ENCODE measurements at regions not wholly inside any gene's neighbourhood (a gene's known extent, or its start where the extent isn't known, plus 50 kb on each side); places are given as distances from the start of the nearest gene placed in this dataset.

DNA sequence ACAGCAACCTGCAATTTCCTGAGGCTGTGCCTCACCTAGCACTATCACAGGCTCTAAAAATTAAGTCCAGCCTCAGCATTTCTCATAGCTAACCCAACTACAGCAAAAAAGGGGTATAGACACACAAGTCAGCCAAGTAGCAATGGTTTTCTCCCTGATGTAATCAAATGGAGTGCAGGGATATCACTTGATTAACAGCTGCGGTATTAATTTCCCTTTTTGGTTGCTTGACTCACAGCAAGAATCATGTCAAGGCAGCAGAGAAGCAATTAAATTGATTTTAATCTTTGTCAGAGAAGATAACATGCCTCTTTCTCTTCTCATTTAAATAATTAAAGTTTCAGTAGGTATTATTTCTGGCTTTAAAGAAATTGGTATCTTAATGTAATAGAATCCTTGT lies 278.9 kb downstream of the RWDD3 start:
- DNase-seq (ENCODE audit: low read depth) = no peak
- TF ChIP-seq, protein P1, sequence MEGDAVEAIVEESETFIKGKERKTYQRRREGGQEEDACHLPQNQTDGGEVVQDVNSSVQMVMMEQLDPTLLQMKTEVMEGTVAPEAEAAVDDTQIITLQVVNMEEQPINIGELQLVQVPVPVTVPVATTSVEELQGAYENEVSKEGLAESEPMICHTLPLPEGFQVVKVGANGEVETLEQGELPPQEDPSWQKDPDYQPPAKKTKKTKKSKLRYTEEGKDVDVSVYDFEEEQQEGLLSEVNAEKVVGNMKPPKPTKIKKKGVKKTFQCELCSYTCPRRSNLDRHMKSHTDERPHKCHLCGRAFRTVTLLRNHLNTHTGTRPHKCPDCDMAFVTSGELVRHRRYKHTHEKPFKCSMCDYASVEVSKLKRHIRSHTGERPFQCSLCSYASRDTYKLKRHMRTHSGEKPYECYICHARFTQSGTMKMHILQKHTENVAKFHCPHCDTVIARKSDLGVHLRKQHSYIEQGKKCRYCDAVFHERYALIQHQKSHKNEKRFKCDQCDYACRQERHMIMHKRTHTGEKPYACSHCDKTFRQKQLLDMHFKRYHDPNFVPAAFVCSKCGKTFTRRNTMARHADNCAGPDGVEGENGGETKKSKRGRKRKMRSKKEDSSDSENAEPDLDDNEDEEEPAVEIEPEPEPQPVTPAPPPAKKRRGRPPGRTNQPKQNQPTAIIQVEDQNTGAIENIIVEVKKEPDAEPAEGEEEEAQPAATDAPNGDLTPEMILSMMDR (conservative IDR thresholded peaks at IDR 0.05; ENCODE audit: control insufficient read depth, insufficient read depth, low read depth, low read length) = no peak
- no peak overlapping the region for H3K4me3 ChIP-seq (ENCODE audit: control insufficient read depth, low read depth, low read length)

DNA sequence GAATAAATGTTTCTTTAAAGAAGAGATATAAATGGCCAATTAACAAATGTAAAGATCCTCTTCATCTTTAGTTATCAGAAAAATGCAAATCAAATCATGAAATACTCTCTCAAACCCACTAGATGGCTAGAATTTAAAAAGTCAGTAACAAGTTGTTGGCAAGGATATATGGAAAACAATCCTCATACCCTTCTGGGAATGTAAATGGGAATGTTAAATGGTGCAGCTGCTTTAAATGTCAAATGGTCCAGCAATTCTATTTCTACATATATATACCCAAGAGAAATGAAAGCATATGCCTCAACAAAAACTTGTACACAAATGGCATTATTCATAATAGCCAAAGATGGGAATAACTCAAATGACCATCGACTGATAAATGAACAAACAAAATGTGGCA lies 283.5 kb downstream of the RWDD3 start:
- H3K4me3 ChIP-seq (ENCODE audit: control insufficient read depth, low read depth, low read length) = no peak overlapping the region
- no peak for DNase-seq (ENCODE audit: low read depth)
- TF ChIP-seq, protein P1 (conservative IDR thresholded peaks at IDR 0.05; ENCODE audit: control insufficient read depth, insufficient read depth, low read depth, low read length) = no peak

DNA sequence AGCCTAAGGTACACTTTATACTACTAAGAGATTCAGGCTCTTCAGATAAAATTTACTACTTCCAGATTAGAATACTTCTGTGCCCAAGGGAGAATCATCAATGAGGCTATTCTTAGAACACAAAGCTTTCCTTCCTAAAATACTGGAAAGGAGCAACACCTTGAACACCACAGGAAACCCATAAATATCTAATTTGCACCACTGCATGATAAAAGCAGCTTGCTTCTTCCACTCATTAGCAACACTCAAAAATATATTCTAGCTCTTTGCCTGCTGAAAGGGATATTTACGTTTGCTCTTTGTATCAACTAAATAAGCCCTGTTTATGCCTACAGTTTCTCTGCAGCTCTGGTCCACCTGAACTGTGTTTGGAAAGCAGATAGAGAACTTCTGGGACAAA lies 284.3 kb downstream of the RWDD3 start:
- DNase-seq (ENCODE audit: low read depth) = no peak
- H3K4me3 ChIP-seq (ENCODE audit: control insufficient read depth, low read depth, low read length) = no peak overlapping the region
- TF ChIP-seq, protein P1 (conservative IDR thresholded peaks at IDR 0.05; ENCODE audit: control insufficient read depth, insufficient read depth, low read depth, low read length) = no peak

DNA sequence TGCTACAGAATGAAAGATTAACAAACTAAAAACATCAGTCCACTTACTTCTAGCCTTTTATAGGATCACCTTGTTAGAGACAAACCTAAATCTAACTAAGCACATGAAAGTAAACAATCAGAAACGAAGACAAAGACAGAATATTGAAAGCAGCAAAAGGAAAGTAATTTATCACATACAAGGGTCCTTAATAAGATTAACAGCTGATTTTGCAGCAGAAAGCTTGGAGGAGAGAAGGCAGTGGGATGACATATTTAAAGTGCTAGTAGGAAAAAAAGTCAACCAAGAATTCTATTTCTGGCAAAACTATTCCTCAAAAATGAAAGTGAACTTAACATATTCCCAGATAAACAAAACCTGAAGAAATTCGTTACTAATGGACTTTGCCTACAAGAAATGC lies 286.4 kb downstream of the RWDD3 start:
- no peak for DNase-seq (ENCODE audit: low read depth)

DNA sequence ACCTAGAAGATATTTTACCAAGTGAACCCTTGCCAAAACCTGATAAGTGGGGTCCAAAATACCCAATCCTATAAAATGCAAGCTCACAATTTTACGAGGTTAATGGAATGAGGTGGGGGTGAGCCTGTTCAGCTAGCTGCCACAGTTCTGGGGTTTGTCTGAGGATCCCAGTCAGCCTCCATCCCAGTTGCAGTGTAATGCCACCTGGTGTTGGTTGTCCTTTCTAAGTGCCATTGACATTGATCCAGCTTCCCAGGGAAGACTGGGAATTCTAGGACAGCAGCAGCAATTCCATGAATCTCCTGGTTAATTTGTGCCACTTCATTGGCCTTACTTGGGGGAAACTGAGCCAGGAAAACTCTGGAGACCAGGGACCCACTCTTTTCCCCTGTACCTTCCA lies 298.3 kb downstream of the RWDD3 start:
- TF ChIP-seq, protein P1 (conservative IDR thresholded peaks at IDR 0.05; ENCODE audit: control insufficient read depth, insufficient read depth, low read depth, low read length) = no peak
- no peak for DNase-seq (ENCODE audit: low read depth)
- no peak overlapping the region for H3K4me3 ChIP-seq (ENCODE audit: control insufficient read depth, low read depth, low read length)

More for the DNA sequence above, 286.4 kb downstream of the RWDD3 start:
- TF ChIP-seq, protein P1 (conservative IDR thresholded peaks at IDR 0.05; ENCODE audit: control insufficient read depth, insufficient read depth, low read depth, low read length) = no peak
- H3K4me3 ChIP-seq (ENCODE audit: control insufficient read depth, low read depth, low read length) = no peak overlapping the region

DNA sequence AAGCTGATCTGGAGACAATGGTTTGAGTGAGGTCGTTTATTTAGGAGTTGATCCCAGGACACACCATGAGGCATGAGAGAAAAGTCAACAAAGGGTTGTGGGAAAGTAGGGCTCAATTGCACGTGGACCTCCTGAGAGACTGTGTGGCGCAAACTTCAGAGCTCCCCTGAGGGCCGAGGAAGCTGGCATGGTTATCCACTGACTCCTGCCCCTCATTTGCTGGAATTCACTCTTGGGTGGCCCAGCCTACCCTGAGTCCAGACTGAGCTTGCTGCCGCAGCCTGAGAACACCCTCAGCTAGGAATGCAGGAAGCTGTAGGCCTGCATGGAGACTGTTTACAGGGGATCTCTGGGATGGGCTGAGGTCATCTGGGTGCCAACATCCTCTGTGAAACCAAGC lies 301.0 kb downstream of the RWDD3 start:
- DNase-seq (ENCODE audit: low read depth) = no peak
- no peak overlapping the region for H3K4me3 ChIP-seq (ENCODE audit: control insufficient read depth, low read depth, low read length)
- TF ChIP-seq, protein P1 (conservative IDR thresholded peaks at IDR 0.05; ENCODE audit: control insufficient read depth, insufficient read depth, low read depth, low read length) = no peak

DNA sequence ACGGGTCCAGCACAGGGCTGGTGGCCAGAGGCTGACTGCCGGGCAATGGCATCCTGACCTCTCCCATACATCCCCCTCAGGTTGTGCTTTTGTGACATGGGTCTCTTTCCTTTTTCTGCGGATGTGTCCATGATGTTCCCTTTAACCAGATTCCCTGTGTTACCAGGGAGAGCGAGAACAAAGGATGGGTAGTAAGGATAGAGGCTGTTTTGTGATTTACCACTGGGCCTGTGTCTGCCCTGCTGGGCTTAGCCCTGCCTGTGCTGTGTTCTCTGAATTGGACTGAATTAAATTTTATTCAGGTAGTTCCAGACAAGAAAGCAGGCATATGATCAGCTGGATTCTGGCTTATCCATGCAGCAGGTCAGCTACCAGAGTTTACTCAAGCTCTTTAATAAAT lies 301.6 kb downstream of the RWDD3 start:
- TF ChIP-seq, protein P1 (conservative IDR thresholded peaks at IDR 0.05; ENCODE audit: control insufficient read depth, insufficient read depth, low read depth, low read length) = no peak
- H3K4me3 ChIP-seq (ENCODE audit: control insufficient read depth, low read depth, low read length) = no peak overlapping the region
- DNase-seq (ENCODE audit: low read depth) = no peak

Data from fibroblast of mammary gland (primary cell).